HFFc6 (cell line): ENCODE measurements at regions not wholly inside any gene's neighbourhood (a gene's known extent, or its start where the extent isn't known, plus 50 kb on each side); places are given as distances from the start of the nearest gene placed in this dataset.

Source experiments
- DNase-seq: peaks from one replicate; pipeline ENCODE4 v3.0.0-alpha.2; 2018
- H3K27ac Mint-ChIP-seq: 2 replicates; pipeline ENCODE4 v1.8.0; 2020; ENCODE audit warnings: mild to moderate bottlenecking, mixed read lengths
- H3K27me3 Mint-ChIP-seq: 2 replicates; pipeline ENCODE4 v1.8.0; 2021; ENCODE audit warnings: mild to moderate bottlenecking, moderate library complexity, mixed read lengths; ENCODE audit not compliant: insufficient read depth
- H3K36me3 Mint-ChIP-seq: 2 replicates; pipeline ENCODE4 v1.8.0; 2021; ENCODE audit warnings: low read depth, mixed read lengths
- H3K4me1 Mint-ChIP-seq: 2 replicates; pipeline ENCODE4 v1.8.0; 2020; ENCODE audit warnings: low read depth, mixed read lengths
- H3K4me3 Mint-ChIP-seq: 2 replicates; pipeline ENCODE4 v1.8.0; 2020; ENCODE audit warnings: mild to moderate bottlenecking, moderate library complexity, mixed read lengths
- H3K9me3 Mint-ChIP-seq: 2 replicates; pipeline ENCODE4 v1.8.0; 2020; ENCODE audit warnings: mild to moderate bottlenecking, mixed read lengths
- TF ChIP-seq, protein P1 (sequence below): fragments of 200-600 bp; sonication (generic); IDR thresholded peaks from 2 replicates; pipeline ENCODE4 v1.5.0; 2021; ENCODE audit warnings: antibody characterized with exemption, mild to moderate bottlenecking

GRCh38 chr11:37811349-37811748, 1213.3 kb upstream of the RAG2 start:
- H3K36me3 Mint-ChIP-seq = no peaks in the 10 kb centered on the region
- no peak for DNase-seq
- H3K9me3 Mint-ChIP-seq = no peaks in the 10 kb centered on the region
- no peaks in the 10 kb centered on the region for H3K27me3 Mint-ChIP-seq
- no peak overlapping the region for H3K27ac Mint-ChIP-seq
- TF ChIP-seq, protein P1, sequence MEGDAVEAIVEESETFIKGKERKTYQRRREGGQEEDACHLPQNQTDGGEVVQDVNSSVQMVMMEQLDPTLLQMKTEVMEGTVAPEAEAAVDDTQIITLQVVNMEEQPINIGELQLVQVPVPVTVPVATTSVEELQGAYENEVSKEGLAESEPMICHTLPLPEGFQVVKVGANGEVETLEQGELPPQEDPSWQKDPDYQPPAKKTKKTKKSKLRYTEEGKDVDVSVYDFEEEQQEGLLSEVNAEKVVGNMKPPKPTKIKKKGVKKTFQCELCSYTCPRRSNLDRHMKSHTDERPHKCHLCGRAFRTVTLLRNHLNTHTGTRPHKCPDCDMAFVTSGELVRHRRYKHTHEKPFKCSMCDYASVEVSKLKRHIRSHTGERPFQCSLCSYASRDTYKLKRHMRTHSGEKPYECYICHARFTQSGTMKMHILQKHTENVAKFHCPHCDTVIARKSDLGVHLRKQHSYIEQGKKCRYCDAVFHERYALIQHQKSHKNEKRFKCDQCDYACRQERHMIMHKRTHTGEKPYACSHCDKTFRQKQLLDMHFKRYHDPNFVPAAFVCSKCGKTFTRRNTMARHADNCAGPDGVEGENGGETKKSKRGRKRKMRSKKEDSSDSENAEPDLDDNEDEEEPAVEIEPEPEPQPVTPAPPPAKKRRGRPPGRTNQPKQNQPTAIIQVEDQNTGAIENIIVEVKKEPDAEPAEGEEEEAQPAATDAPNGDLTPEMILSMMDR = no peak
- no peak overlapping the region for H3K4me3 Mint-ChIP-seq
- no peaks in the 10 kb centered on the region for H3K4me1 Mint-ChIP-seq

GRCh38 chr11:37804666-37805065, 1206.6 kb upstream of the RAG2 start:
- Mint-ChIP-seq H3K27me3 (no peaks in the 10 kb centered on the region; the same call in 1 of the 2 replicates), H3K9me3 (no peaks in the 10 kb centered on the region), H3K36me3 (no peaks in the 10 kb centered on the region), H3K4me1 (no peaks in the 10 kb centered on the region), H3K27ac (no peak overlapping the region), H3K4me3 (no peak overlapping the region)
- no peak for DNase-seq
- TF ChIP-seq, protein P1 = no peak

GRCh38 chr11:37788141-37788877, 1190.3 kb upstream of the RAG2 start:
- Mint-ChIP-seq H3K27me3 (no peaks in the 10 kb centered on the region), H3K4me3 (peak overlapping the region; percentile 71), H3K4me1 (peaks cover 44% of the 10 kb centered on the region), H3K36me3 (peaks cover 39% of the 10 kb centered on the region), H3K9me3 (peaks cover 45% of the 10 kb centered on the region), H3K27ac (peak overlapping the region; percentile 85)
- TF ChIP-seq, protein P1 = no peak
- peak; percentile 72 for DNase-seq

DNA sequence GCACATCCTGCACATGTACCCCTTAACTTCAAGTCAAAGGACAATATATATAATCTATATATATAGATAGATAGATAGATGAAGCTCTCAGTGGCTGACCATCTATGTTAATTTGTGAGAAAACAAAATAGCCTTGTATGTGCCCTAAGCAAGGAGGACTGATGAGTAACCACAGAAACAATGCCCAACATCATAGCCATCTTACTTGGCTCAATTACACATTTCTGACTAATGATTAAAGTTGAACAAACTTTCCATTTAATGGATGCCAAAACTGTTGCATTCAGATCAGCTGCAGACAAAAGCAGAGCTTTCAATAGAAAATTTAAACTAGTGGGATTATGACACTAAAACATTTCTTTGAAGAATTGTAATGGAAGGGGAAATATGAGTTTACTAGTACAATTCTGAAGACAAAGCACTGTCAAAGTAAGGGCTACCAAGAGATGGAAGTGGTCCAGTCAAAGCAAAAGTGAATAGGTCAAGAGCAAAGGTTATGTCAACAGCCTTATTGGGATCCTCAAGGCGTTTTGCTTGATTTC, 1188.2 kb upstream of the RAG2 start:
- H3K27me3 Mint-ChIP-seq = peaks cover 1% of the 10 kb centered on the region; the same call in 1 of the 2 replicates
- peak; percentile 61 for DNase-seq
- TF ChIP-seq, protein P1 = no peak
- H3K9me3 Mint-ChIP-seq = peaks cover 61% of the 10 kb centered on the region
- H3K27ac Mint-ChIP-seq = peak overlapping the region; percentile 75
- H3K4me1 Mint-ChIP-seq = peaks cover 44% of the 10 kb centered on the region
- peaks cover 55% of the 10 kb centered on the region for H3K36me3 Mint-ChIP-seq
- peak overlapping the region; percentile 58 for H3K4me3 Mint-ChIP-seq

DNA sequence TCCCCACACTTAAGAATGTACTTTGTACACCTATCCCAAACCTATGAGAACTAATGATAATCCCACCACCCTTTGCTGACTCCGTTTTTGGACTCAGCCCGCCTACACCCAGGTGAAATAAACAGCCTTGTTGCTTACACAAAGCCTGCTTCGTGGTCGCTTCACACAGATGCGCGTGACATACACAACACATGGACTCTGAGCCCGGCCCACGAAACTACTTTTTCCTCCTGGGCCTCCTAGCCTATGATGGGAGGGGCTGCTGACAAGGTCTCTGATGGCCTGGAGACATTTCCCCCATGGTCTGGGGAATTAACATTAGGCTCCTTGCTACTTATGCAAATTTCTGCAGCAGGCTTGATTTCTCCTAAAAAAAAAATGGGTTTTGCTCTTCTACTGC, 1176.4 kb upstream of the RAG2 start:
- DNase-seq = no peak
- Mint-ChIP-seq H3K9me3 (peaks cover 4% of the 10 kb centered on the region; the same call in 1 of the 2 replicates), H3K4me3 (no peak overlapping the region), H3K4me1 (peaks cover 13% of the 10 kb centered on the region; the same call in 1 of the 2 replicates), H3K27me3 (peaks cover 1% of the 10 kb centered on the region; the same call in 1 of the 2 replicates), H3K27ac (no peak overlapping the region), H3K36me3 (no peaks in the 10 kb centered on the region)
- TF ChIP-seq, protein P1 = no peak
